GM12878 (cell line): ENCODE measurements at regions not wholly inside any gene's neighbourhood (a gene's known extent, or its start where the extent isn't known, plus 50 kb on each side); places are given as distances from the start of the nearest gene placed in this dataset.

Experiments used
- ATAC-seq: fragments of 200-7000 bp; cut with Tn5 transposase; 3 replicates; pipeline ENCODE4 v1.9.1; 2020; ENCODE audit warnings: mild to moderate bottlenecking, moderate library complexity
- BruUV-seq: library from RNA; stranded (reverse); fragments of 400-500 nt; replicated peaks from 2 replicates; lab custom pipeline; 2021; lab: Mats Ljungman, UMichigan
- CTCF ChIA-PET: fragments of 300-600 bp; sonication (Branson Sonifier 250); formaldehyde crosslinking; extraction: SDS; loops from one replicate; lab custom pipeline; 2021; ENCODE audit warnings: inconsistent platforms; lab: Yijun Ruan, JAX
- POLR2A ChIA-PET: fragments of 350-600 bp; formaldehyde crosslinking; extraction: SDS; loops from one replicate; lab custom pipeline; 2021; ENCODE audit warnings: inconsistent platforms; lab: Charles Lee
- RAD21 ChIA-PET: fragments of 300-600 bp; sonication (Branson Sonifier 250); formaldehyde crosslinking; loops from one replicate; lab custom pipeline; 2023; ENCODE audit warnings: antibody characterized with exemption; ENCODE audit not compliant: unreplicated experiment; lab: Charles Lee
- SMC1A ChIA-PET: fragments of 300-600 bp; sonication (Branson Sonifier 250); formaldehyde crosslinking; loops from one replicate; lab custom pipeline; 2023; ENCODE audit not compliant: unreplicated experiment, uncharacterized antibody; lab: Charles Lee
- DNase-seq: peaks from one replicate; pipeline ENCODE4 v3.0.0-alpha.2; 2011; ENCODE audit warnings: low read depth, low spot score
- FAIRE-seq: peaks from 3 replicates; lab custom pipeline; 2011; peaks lifted over from hg19 to GRCh38; lab: Jason Lieb, UNC
- H2AFZ ChIP-seq: 2 replicates; pipeline ENCODE4 v1.6.0; 2011; ENCODE audit warnings: low read depth, low read length, control low read depth; ENCODE audit not compliant: control insufficient read depth
- H3K27ac ChIP-seq: 2 replicates; pipeline ENCODE4 v1.5.1; 2011; ENCODE audit warnings: control low read depth; ENCODE audit not compliant: control insufficient read depth, insufficient read depth
- H3K27me3 ChIP-seq, 2 experiments: replicated peaks in 1 of 2; 2 replicates each; pipeline versions ENCODE4 v1.6.0 to v1.6.1; 2011; ENCODE audit warnings: low read length in 1 of 2; ENCODE audit not compliant: control insufficient read depth in 2 of 2, insufficient read depth in 2 of 2
- H3K36me3 ChIP-seq, 2 experiments: 2 replicates each; pipeline ENCODE4 v1.5.1; 2011; ENCODE audit warnings: low read length in 1 of 2; ENCODE audit not compliant: control insufficient read depth in 2 of 2, insufficient read depth in 2 of 2
- H3K4me1 ChIP-seq: 2 replicates; pipeline ENCODE4 v1.6.1; 2011; ENCODE audit warnings: mild to moderate bottlenecking, low read length, moderate library complexity, mixed read lengths; ENCODE audit not compliant: control insufficient read depth, insufficient read depth
- H3K4me2 ChIP-seq: 2 replicates; pipeline ENCODE4 v1.6.0; 2011; ENCODE audit warnings: control low read depth; ENCODE audit not compliant: control insufficient read depth, insufficient read depth
- H3K4me3 ChIP-seq: fragments of 200-600 bp; sonication (generic); 2 replicates; pipeline ENCODE4 v1.5.1; 2016
- H3K79me2 ChIP-seq: 2 replicates; pipeline ENCODE4 v1.6.0; 2011; ENCODE audit warnings: low read length; ENCODE audit not compliant: control insufficient read depth, insufficient read depth
- H3K9ac ChIP-seq: 2 replicates; pipeline ENCODE4 v1.8.0; 2011; ENCODE audit warnings: low read length, control low read depth, mixed read lengths; ENCODE audit not compliant: control insufficient read depth, insufficient read depth
- H3K9me3 ChIP-seq: replicated peaks from 3 replicates; pipeline ENCODE4 v1.5.1; 2011; ENCODE audit warnings: mild to moderate bottlenecking, low read length; ENCODE audit not compliant: control insufficient read depth, insufficient read depth
- H4K20me1 ChIP-seq: 2 replicates; pipeline ENCODE4 v1.6.0; 2011; ENCODE audit not compliant: control insufficient read depth, insufficient read depth
- CEBPB ChIP-seq, 2 experiments: fragments of 150-350 bp in 1 of 2; IDR thresholded peaks; 2 replicates each; pipeline ENCODE4 v1.6.1; 2012 to 2014; ENCODE audit warnings: low read depth in 2 of 2, low read length in 2 of 2, borderline replicate concordance in 1 of 2, inconsistent platforms in 1 of 2
- EZH2 ChIP-seq: IDR thresholded peaks from 2 replicates; pipeline ENCODE4 v1.6.1; 2012; ENCODE audit warnings: low read depth, mild to moderate bottlenecking, control low read depth, inconsistent platforms, low read length, borderline replicate concordance; ENCODE audit not compliant: control insufficient read depth
- HDAC2 ChIP-seq: fragments of 200-600 bp; sonication (generic); IDR thresholded peaks from 2 replicates; pipeline ENCODE4 v1.6.1; 2017
- NFYA ChIP-seq: IDR thresholded peaks from 2 replicates; pipeline ENCODE4 v1.6.1; 2011; ENCODE audit warnings: low read depth, mild to moderate bottlenecking, low read length, improper control_type of control experiment, borderline replicate concordance
- NRF1 ChIP-seq: conservative IDR thresholded peaks from 2 replicates; pipeline ENCODE4 v1.6.1; 2011; ENCODE audit warnings: mild to moderate bottlenecking, low read depth, low read length, improper control_type of control experiment
- POU2F2 ChIP-seq: IDR thresholded peaks from 3 replicates; pipeline ENCODE4 v1.6.1; 2011; ENCODE audit warnings: low read depth, mild to moderate bottlenecking, low read length, borderline replicate concordance
- RFX5 ChIP-seq: IDR thresholded peaks from 2 replicates; pipeline ENCODE4 v1.6.1; 2011; ENCODE audit warnings: low read depth, low read length, improper control_type of control experiment
- SMC3 ChIP-seq: IDR thresholded peaks from 2 replicates; pipeline ENCODE4 v1.6.1; 2011; ENCODE audit warnings: low read length, improper control_type of control experiment, borderline replicate concordance
- WRNIP1 ChIP-seq: IDR thresholded peaks from 2 replicates; pipeline ENCODE4 v1.6.1; 2011; ENCODE audit warnings: low read depth, low read length, improper control_type of control experiment, borderline replicate concordance
- ZNF274 ChIP-seq: IDR thresholded peaks from one replicate; pipeline ENCODE4 v1.8.0; 2011; ENCODE audit not compliant: insufficient read length, insufficient read depth
- WGBS: methylation state at CpG from one replicate; pipeline ENCODE4 v1.1.6; 2016; ENCODE audit warnings: low lambda C conversion rate; ENCODE audit not compliant: insufficient replicate concordance, insufficient coverage; ENCODE audit errors: missing lambda C conversion rate; 5-methylcytosine and 5-hydroxymethylcytosine counted together
- in situ Hi-C: fragments of 300-500 bp; cut with MboI; formaldehyde crosslinking; loops from 9 replicates; pipeline ENCODE4 v1.14.3; 2018; ENCODE audit warnings: mixed read lengths
- intact Hi-C: fragments of 100-400 bp; cut with micrococcal nuclease; formaldehyde crosslinking; loops from one replicate; pipeline ENCODE4 v1.14.2; 2022; ENCODE audit not compliant: unreplicated experiment
- TF ChIP-seq, protein P1 (sequence below): fragments of 450-650 bp; IDR thresholded peaks from 2 replicates; pipeline ENCODE4 v1.6.1; 2017; ENCODE audit warnings: low read depth, mild to moderate bottlenecking, moderate library complexity

DNA sequence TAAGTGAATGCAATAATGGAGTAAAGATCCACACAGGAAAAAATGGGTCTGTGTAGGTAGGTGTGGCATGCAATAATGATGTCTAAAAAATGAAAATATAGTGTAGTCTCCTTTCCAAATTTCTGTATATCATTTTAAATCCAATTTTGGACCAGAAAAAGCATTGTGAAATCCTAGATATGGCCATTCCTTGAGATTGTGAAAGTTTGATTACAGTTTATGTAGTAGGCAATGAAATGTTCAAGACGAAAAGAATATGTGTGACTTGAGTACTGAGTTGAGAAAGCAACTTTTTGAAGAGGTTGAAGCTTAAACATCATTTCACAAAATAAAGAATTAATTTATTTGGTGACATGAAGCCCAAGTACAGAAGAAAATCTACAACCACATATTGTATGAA, 698.7 kb downstream of the EPHA3 start:
- no peaks in the 10 kb centered on the region for H4K20me1 ChIP-seq
- ChIA-PET SMC1A (interaction anchor here (1.0 to 1.1 kb wide), 4 partner anchors 9 to 24 kb away, joined by 3 read pairs; no protein-coding TSS in a partner anchor), RAD21 (interaction anchor here (1.4 kb wide), 1 partner anchor 228 kb away, joined by 3 read pairs; no protein-coding TSS in a partner anchor), POLR2A (no interaction called here), CTCF (no interaction called here)
- no TSS peak for BruUV-seq
- 0% methylated on average over 1 of the region's 1 CpG for WGBS
- H3K9me3 ChIP-seq: no peaks in the 10 kb centered on the region; the same call in 2 of the 3 replicates
- H2AFZ ChIP-seq: no peak overlapping the region
- DNase-seq (no peak), ATAC-seq (no peak), FAIRE-seq (no peak)
- H3K27me3 ChIP-seq: no peaks in the 10 kb centered on the region
- H3K4me2 ChIP-seq: no peak overlapping the region
- intact Hi-C loops (no loop called here), in situ Hi-C loops (no loop called here)
- H3K27ac ChIP-seq: no peak overlapping the region
- H3K79me2 ChIP-seq: no peaks in the 10 kb centered on the region
- H3K4me1 ChIP-seq: no peaks in the 10 kb centered on the region
- no peaks in the 10 kb centered on the region for H3K36me3 ChIP-seq
- TF ChIP-seq ZNF274 (no peak), NRF1 (no peak), WRNIP1 (no peak), SMC3 (no peak), EZH2 (no peak), RFX5 (no peak)
- no peak overlapping the region for H3K9ac ChIP-seq
- H3K4me3 ChIP-seq: no peak overlapping the region

DNA sequence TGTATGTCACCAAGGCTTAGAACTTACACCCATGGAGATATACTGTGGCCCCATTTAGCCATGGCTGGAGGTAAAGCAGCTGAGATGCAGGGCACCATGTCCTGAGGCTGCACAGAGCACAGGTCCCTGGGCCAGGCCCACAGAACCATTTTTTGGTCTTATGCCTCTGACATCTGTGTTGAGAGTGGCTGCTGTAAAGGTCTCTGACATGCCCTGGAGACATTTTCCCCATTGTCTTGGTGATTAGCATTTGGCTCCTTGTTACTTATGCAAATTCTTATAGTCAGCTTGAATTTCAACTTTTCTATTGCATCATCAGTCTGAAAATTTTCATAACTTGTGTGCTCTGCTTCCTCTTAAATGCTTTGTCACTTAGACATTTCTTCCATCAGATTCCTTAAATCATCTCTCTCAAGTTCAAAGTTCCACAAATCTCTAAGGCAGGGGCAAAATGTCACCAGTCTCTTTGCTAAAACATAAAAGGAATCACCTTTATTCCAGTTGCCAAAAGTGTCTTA, 701.3 kb downstream of the EPHA3 start:
- POLR2A ChIA-PET: no interaction called here
- no peak overlapping the region for H3K4me2 ChIP-seq
- H3K9me3 ChIP-seq: no peaks in the 10 kb centered on the region; the same call in 2 of the 3 replicates
- no peak for DNase-seq
- H3K9ac ChIP-seq: no peak overlapping the region
- no peak overlapping the region for H2AFZ ChIP-seq
- intact Hi-C loops: no loop called here
- no peak for FAIRE-seq
- CTCF ChIA-PET: no interaction called here
- RAD21 ChIA-PET: interaction anchor here (1.1 kb wide), 1 partner anchor 283 kb away, joined by 3 read pairs; no protein-coding TSS in a partner anchor
- H3K4me1 ChIP-seq: no peaks in the 10 kb centered on the region
- H3K4me3 ChIP-seq: no peak overlapping the region
- in situ Hi-C loops: no loop called here
- H3K79me2 ChIP-seq: no peaks in the 10 kb centered on the region
- SMC1A ChIA-PET: no interaction called here
- no TSS peak for BruUV-seq
- no peak for ATAC-seq
- H4K20me1 ChIP-seq: no peaks in the 10 kb centered on the region
- no peaks in the 10 kb centered on the region for H3K27me3 ChIP-seq
- TF ChIP-seq CEBPB (IDR thresholded peaks at IDR 0.05; ENCODE audit: borderline replicate concordance in 1 of 2, low read depth in 2 of 2, low read length in 2 of 2) (no peak), HDAC2 (no peak), POU2F2 (no peak), NFYA (no peak)
- TF ChIP-seq, protein P1, sequence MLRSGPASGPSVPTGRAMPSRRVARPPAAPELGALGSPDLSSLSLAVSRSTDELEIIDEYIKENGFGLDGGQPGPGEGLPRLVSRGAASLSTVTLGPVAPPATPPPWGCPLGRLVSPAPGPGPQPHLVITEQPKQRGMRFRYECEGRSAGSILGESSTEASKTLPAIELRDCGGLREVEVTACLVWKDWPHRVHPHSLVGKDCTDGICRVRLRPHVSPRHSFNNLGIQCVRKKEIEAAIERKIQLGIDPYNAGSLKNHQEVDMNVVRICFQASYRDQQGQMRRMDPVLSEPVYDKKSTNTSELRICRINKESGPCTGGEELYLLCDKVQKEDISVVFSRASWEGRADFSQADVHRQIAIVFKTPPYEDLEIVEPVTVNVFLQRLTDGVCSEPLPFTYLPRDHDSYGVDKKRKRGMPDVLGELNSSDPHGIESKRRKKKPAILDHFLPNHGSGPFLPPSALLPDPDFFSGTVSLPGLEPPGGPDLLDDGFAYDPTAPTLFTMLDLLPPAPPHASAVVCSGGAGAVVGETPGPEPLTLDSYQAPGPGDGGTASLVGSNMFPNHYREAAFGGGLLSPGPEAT: no peak
- no peaks in the 10 kb centered on the region for H3K36me3 ChIP-seq
- H3K27ac ChIP-seq: no peak overlapping the region
